Panc1 (cell line): ENCODE measurements at regions not wholly inside any gene's neighbourhood (a gene's known extent, or its start where the extent isn't known, plus 50 kb on each side); places are given as distances from the start of the nearest gene placed in this dataset.

Experiments
- POLR2AphosphoS5 ChIP-seq: IDR thresholded peaks from 2 replicates; pipeline ENCODE4 v1.6.1; 2012; ENCODE audit warnings: mild to moderate bottlenecking, low read depth, low read length, moderate library complexity
- SIN3A ChIP-seq: IDR thresholded peaks from 2 replicates; pipeline ENCODE4 v1.6.1; 2012; ENCODE audit warnings: low read depth, mild to moderate bottlenecking, low read length, moderate library complexity, borderline replicate concordance; ENCODE audit not compliant: insufficient read depth
- TCF7L2 ChIP-seq: IDR thresholded peaks from 2 replicates; pipeline ENCODE4 v1.6.1; 2011; ENCODE audit warnings: mild to moderate bottlenecking, low read depth, low read length, inconsistent platforms
- TF ChIP-seq, protein P1 (sequence below): fragments of 450-650 bp; IDR thresholded peaks from 2 replicates; pipeline ENCODE4 v1.5.1; 2017; ENCODE audit warnings: mild to moderate bottlenecking

GRCh38 chr4:159010563-159011260, 92.2 kb upstream of the RAPGEF2 start:
- TF ChIP-seq, protein P1, sequence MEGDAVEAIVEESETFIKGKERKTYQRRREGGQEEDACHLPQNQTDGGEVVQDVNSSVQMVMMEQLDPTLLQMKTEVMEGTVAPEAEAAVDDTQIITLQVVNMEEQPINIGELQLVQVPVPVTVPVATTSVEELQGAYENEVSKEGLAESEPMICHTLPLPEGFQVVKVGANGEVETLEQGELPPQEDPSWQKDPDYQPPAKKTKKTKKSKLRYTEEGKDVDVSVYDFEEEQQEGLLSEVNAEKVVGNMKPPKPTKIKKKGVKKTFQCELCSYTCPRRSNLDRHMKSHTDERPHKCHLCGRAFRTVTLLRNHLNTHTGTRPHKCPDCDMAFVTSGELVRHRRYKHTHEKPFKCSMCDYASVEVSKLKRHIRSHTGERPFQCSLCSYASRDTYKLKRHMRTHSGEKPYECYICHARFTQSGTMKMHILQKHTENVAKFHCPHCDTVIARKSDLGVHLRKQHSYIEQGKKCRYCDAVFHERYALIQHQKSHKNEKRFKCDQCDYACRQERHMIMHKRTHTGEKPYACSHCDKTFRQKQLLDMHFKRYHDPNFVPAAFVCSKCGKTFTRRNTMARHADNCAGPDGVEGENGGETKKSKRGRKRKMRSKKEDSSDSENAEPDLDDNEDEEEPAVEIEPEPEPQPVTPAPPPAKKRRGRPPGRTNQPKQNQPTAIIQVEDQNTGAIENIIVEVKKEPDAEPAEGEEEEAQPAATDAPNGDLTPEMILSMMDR = no peak
- TF ChIP-seq TCF7L2 (no peak), POLR2AphosphoS5 (no peak), SIN3A (no peak)
